OCI-LY1 (cell line): ENCODE measurements at regions not wholly inside any gene's neighbourhood (a gene's known extent, or its start where the extent isn't known, plus 50 kb on each side); places are given as distances from the start of the nearest gene placed in this dataset.

ENCODE experiments used
- EZH2 ChIP-seq: fragments of 200-600 bp; sonication (generic), shearing (Covaris generic); IDR thresholded peaks from 2 replicates; pipeline ENCODE4 v1.8.0; 2017; ENCODE audit warnings: borderline replicate concordance, mixed run types, mild to moderate bottlenecking, antibody characterized with exemption, low read length, moderate library complexity, mixed read lengths
- TF ChIP-seq, protein P1 (sequence below): fragments of 200-600 bp; sonication (generic), shearing (Covaris generic); IDR thresholded peaks from 2 replicates; pipeline ENCODE4 v1.5.1; 2017; ENCODE audit warnings: mild to moderate bottlenecking, antibody characterized with exemption, low read length, moderate library complexity, mixed read lengths

GRCh38 chr2:34234823-34235222 lies 635.7 kb upstream of the FAM98A start:
- TF ChIP-seq, protein P1, sequence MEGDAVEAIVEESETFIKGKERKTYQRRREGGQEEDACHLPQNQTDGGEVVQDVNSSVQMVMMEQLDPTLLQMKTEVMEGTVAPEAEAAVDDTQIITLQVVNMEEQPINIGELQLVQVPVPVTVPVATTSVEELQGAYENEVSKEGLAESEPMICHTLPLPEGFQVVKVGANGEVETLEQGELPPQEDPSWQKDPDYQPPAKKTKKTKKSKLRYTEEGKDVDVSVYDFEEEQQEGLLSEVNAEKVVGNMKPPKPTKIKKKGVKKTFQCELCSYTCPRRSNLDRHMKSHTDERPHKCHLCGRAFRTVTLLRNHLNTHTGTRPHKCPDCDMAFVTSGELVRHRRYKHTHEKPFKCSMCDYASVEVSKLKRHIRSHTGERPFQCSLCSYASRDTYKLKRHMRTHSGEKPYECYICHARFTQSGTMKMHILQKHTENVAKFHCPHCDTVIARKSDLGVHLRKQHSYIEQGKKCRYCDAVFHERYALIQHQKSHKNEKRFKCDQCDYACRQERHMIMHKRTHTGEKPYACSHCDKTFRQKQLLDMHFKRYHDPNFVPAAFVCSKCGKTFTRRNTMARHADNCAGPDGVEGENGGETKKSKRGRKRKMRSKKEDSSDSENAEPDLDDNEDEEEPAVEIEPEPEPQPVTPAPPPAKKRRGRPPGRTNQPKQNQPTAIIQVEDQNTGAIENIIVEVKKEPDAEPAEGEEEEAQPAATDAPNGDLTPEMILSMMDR = no peak
- no peak for TF ChIP-seq EZH2
